Astrocyte of the spinal cord (primary cell): ENCODE measurements at regions not wholly inside any gene's neighbourhood (a gene's known extent, or its start where the extent isn't known, plus 50 kb on each side); places are given as distances from the start of the nearest gene placed in this dataset.
"Not testable (repeated sequence)": the region's sequence is repeated elsewhere in the genome, so short reads cannot be mapped to it uniquely, and the experiment has no call there.

Source experiments
- DNase-seq: peaks from one replicate; pipeline ENCODE4 v3.0.0; 2011; ENCODE audit warnings: low read depth, low spot score
- H3K4me3 ChIP-seq: 2 replicates; pipeline ENCODE4 v1.5.1; 2011; ENCODE audit warnings: low read depth, mild to moderate bottlenecking, low read length, moderate library complexity
- in situ Hi-C: cut with HindIII; loops from 2 replicates; pipeline ENCODE4 v1.10.0; 2017; ENCODE audit warnings: low sequenced_read_pairs
- TF ChIP-seq, protein P1 (sequence below): IDR thresholded peaks from 2 replicates; pipeline ENCODE4 v1.5.1; 2012; ENCODE audit warnings: low read depth, mild to moderate bottlenecking, low read length, inconsistent platforms

DNA sequence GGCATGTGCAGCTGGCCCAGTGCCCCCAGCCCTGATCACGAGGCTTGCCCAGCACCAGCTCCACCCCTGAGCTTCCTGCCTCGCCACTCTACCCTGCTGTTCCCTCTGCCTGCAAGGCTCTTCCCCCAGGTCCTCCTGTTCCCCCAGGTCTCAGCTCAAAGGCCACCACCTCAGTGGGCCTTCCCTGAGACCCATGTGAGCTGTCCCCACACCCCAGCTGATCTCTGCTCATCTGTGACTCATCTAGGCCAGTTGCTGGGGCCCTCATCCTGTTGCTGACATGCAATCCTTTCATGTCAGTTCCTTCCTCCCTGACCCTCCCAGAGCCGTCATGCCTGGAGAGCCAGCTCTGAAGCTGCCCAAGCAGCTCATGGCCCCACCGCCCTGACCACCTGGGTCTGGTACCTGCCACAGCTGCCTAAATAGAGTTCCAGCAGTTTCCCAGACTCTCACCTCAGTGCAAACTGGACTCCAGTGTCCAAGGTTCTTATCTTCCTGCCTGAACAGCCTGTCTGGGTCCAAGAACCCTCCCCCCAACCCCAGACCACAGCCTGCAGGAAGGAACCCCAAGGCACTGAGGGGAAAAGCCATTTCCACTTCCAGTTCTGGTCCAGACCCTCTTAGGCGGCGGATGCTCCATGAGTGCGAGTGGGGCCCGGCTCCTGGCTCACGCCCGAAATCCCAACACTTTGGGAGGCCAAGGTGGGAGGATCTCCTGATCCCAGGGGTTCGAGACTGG is 116.6 kb upstream of the IQSEC1 start:
- no peak overlapping the region for H3K4me3 ChIP-seq
- in situ Hi-C loops: no loop called here
- TF ChIP-seq, protein P1, sequence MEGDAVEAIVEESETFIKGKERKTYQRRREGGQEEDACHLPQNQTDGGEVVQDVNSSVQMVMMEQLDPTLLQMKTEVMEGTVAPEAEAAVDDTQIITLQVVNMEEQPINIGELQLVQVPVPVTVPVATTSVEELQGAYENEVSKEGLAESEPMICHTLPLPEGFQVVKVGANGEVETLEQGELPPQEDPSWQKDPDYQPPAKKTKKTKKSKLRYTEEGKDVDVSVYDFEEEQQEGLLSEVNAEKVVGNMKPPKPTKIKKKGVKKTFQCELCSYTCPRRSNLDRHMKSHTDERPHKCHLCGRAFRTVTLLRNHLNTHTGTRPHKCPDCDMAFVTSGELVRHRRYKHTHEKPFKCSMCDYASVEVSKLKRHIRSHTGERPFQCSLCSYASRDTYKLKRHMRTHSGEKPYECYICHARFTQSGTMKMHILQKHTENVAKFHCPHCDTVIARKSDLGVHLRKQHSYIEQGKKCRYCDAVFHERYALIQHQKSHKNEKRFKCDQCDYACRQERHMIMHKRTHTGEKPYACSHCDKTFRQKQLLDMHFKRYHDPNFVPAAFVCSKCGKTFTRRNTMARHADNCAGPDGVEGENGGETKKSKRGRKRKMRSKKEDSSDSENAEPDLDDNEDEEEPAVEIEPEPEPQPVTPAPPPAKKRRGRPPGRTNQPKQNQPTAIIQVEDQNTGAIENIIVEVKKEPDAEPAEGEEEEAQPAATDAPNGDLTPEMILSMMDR: no peak
- no peak for DNase-seq

DNA sequence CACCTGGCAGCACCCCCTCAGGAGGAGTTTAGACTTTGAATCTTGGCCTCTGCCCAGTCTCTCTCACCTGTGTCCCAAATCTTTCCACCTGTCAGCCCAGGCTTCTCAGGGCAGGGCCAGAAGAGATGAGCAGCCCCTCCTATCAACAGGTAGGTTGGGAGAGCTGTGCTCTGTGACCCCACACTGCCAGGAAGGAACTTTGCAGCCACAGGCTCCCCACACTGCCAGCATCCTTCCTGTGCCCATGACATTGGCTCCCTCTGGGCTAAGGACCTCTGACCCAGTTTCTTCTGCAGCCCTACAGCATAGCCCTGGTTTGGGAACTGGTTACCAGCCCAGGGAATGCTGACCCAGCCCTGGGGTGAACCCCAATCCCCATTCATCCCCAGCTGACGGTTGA is 115.7 kb upstream of the IQSEC1 start:
- DNase-seq: no peak
- TF ChIP-seq, protein P1: no peak
- in situ Hi-C loops: no loop called here
- H3K4me3 ChIP-seq: no peak overlapping the region

DNA sequence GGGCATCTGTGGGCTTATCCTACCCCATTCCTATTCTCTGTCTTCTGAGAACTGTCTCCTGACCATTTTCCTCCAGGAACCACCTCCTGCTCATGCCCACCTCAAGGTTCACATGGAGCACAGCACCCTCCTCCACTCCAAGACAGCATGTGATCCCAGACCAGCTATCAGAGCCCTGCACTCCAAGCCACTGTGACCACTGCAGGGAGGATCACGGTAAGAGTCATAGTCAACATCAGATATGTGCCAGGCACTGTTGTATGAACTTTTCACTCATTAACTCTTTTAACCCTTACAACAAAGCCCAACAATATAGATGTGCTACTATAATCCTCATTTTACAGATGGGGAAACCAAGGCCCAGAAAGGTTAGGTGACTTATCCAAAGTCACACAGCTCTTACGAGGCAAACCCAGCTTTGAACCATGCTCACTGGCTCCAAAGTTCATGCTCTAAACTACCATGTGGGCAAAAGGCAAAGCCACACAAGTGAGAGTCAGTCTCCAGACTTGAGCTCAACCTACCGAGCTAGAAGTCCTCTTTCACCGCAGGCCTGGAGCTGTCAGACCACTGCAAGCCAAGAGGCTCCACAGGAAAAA is 115.1 kb upstream of the IQSEC1 start:
- in situ Hi-C loops: no loop called here
- no peak for DNase-seq
- H3K4me3 ChIP-seq: no peak overlapping the region
- TF ChIP-seq, protein P1: no peak

DNA sequence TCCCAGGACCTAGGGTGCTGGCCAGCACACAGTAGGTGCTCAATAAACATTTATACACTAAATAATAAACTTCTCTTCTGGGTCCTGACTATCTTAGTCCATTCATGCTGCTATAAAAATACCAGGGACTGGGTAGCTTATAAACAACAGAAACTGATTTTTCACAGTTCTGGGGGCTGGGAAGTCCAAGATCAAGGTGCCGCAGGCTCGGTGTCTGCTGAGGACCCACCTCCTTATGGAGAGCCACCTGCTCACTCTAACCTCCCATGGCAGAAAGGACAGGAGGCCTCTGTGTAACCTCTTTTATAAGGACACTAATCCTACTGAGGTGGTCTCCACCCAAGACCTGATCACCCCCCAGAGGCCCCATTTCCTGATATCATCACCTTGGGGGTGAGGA is 114.4 kb upstream of the IQSEC1 start:
- no peak for DNase-seq
- in situ Hi-C loops: no loop called here
- no peak overlapping the region for H3K4me3 ChIP-seq
- TF ChIP-seq, protein P1: no peak

DNA sequence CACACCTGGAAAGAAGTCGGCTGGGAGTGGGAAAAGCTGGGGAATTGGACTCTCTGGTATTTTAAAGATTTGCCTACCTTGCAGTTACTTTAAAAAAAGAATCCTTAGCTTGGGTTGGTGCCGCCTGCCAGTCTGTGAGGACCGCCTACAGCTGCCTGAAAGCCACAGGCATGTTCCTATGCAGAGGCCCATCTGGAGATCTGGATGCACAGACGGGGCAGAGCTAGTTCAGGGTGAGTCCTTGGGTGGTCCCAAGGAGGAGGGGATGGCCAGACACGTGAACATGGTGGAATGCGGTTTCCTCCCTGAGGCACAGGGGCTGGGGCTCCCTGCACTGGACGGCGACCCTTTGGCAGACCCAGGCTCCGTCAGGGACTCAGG is 113.2 kb upstream of the IQSEC1 start:
- in situ Hi-C loops: no loop called here
- DNase-seq: no peak
- H3K4me3 ChIP-seq: no peak overlapping the region
- TF ChIP-seq, protein P1: no peak

DNA sequence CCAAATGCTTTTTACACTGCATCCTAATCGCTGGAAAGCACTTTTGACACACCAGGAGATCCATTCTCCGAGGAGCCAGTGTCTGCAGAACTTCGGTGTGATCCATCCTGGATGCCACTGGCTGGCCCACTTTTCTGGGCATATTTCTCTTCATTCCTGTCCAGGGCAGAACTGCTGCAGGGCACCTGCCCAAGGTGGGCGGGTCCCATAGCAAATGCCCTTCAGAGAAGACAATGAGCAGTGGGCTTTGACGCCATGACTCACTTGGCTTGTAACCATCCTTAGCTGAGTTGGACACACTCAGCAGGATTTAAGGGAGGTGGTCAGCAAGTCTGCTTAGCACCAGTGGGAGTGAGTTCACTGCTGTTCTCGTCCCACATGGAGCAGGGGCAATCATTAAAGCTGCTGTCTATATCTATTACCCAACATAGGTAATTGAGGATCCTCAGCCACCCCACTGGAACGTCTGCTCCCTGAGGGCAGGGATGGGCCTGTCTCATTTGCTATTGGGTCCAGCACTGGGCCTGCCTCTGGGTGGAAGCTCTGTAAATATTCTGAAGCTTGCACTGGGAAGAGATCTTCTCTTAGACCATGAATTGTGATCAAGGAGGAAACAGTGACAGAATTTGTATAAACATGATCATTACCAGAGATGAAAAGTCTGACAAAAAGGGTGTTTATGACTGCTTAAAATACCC is 112.7 kb upstream of the IQSEC1 start:
- no peak for DNase-seq
- in situ Hi-C loops: no loop called here
- TF ChIP-seq, protein P1: no peak
- H3K4me3 ChIP-seq: no peak overlapping the region

DNA sequence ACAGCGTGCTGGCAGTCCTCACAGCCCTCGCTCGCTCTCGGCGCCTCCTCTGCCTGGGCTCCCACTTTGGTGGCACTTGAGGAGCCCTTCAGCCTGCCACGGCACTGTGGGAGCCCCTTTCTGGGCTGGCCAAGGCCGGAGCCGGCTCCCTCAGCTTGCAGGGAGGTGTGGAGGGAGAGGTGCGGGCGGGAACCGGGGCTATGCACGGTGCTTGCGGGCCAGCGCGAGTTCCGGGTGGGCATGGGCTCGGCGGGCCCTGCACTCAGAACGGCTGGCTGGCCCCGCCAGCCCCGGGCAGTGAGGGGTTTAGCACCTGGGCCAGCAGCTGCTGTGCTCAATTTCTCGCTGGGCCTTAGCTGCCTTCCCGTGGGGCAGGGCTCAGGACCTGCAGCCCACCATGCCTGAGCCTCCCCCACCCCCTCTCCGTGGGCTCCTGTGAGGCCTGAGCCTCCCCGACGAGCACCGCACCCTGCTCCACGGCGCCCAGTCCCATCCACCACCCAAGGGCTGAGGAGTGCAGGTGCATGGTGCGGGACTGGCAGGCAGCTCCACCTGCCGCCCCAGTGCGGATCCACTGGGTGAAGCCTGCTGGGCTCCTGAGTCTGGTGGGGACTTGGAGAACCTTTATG is 106.5 kb upstream of the IQSEC1 start:
- DNase-seq, H3K4me3 ChIP-seq, in situ Hi-C loops: not testable (repeated sequence)
